ENCODE measurements at regions not wholly inside any gene's neighbourhood (a gene's known extent, or its start where the extent isn't known, plus 50 kb on each side); places are given as distances from the start of the nearest gene placed in this dataset.

DNA sequence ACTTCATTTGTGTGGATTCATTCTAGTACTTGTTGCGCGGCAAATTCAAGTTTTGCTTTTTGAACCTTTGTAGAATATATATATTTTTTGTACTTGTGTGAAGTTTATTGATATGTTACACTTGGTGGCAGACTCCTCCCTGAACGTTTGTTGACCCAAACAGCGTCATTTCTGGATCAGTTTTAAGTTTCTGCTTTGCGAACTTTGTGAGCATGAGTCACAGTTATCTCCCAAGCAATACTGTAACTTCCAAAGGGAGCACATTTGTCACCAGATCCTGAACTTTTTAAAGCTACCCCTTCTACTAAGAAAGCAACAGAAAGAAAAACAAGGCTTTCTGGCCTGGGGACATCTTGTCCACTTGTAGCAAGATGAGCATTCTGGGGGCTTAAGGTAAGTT is 74.8 kb upstream of the CACNA2D3 start:
- no peak overlapping the region for H3K4me3 ChIP-seq (ENCODE audit: low read depth in 1 of 2, low read length in 2 of 2)
- no peak overlapping the region for H3K27ac ChIP-seq (ENCODE audit: low read length)
- peaks cover 12% of the 10 kb centered on the region for H3K27me3 ChIP-seq (ENCODE audit: insufficient read depth, low read length, poor library complexity)
- no peaks in the 10 kb centered on the region; the same call in 1 of the 2 replicates for H4K20me1 ChIP-seq (ENCODE audit: insufficient read depth, low read length)
- no peaks in the 10 kb centered on the region for H3K4me1 ChIP-seq (ENCODE audit: insufficient read depth, low read length)
- H3K79me2 ChIP-seq (ENCODE audit: insufficient read depth, low read length) = no peaks in the 10 kb centered on the region
- ATAC-seq (ENCODE audit: insufficient read depth, low read depth) = no peak
- no peak overlapping the region for H3K9ac ChIP-seq (ENCODE audit: low read depth, low read length)
- no peak for TF ChIP-seq CTCF (IDR thresholded peaks at IDR 0.05; ENCODE audit: borderline replicate concordance, extremely low read depth, low read length, poor library complexity, severe bottlenecking)
- H3K4me2 ChIP-seq (ENCODE audit: insufficient read depth, low read length) = no peak overlapping the region
- no peaks in the 10 kb centered on the region for H3K36me3 ChIP-seq (ENCODE audit: insufficient read depth, low read length)
- H2AFZ ChIP-seq (ENCODE audit: low read depth, low read length) = no peak overlapping the region
- no peaks in the 10 kb centered on the region for H3K9me3 ChIP-seq (ENCODE audit: insufficient read depth, low read length, severe bottlenecking)
- no peak for DNase-seq

GRCh38 chr3:54046641-54047214 is 75.6 kb upstream of the CACNA2D3 start:
- H3K4me2 ChIP-seq (ENCODE audit: insufficient read depth, low read length) = no peak overlapping the region
- no peak overlapping the region for H3K9ac ChIP-seq (ENCODE audit: low read depth, low read length)
- no peak overlapping the region for H2AFZ ChIP-seq (ENCODE audit: low read depth, low read length)
- DNase-seq = no peak
- no peaks in the 10 kb centered on the region for H3K4me1 ChIP-seq (ENCODE audit: insufficient read depth, low read length)
- no peaks in the 10 kb centered on the region for H3K79me2 ChIP-seq (ENCODE audit: insufficient read depth, low read length)
- no peak overlapping the region for H3K4me3 ChIP-seq (ENCODE audit: low read depth in 1 of 2, low read length in 2 of 2)
- no peak overlapping the region for H3K27ac ChIP-seq (ENCODE audit: low read length)
- H3K36me3 ChIP-seq (ENCODE audit: insufficient read depth, low read length) = no peaks in the 10 kb centered on the region
- no peak for ATAC-seq (ENCODE audit: insufficient read depth, low read depth)
- no peaks in the 10 kb centered on the region for H3K9me3 ChIP-seq (ENCODE audit: insufficient read depth, low read length, severe bottlenecking)
- H4K20me1 ChIP-seq (ENCODE audit: insufficient read depth, low read length) = no peaks in the 10 kb centered on the region; the same call in 1 of the 2 replicates
- H3K27me3 ChIP-seq (ENCODE audit: insufficient read depth, low read length, poor library complexity) = peaks cover 18% of the 10 kb centered on the region
- TF ChIP-seq CTCF (IDR thresholded peaks at IDR 0.05; ENCODE audit: borderline replicate concordance, extremely low read depth, low read length, poor library complexity, severe bottlenecking) = no peak
- TF ChIP-seq EZH2 (IDR thresholded peaks at IDR 0.05; ENCODE audit: borderline replicate concordance, low read depth, low read length, severe bottlenecking) = no peak

DNA sequence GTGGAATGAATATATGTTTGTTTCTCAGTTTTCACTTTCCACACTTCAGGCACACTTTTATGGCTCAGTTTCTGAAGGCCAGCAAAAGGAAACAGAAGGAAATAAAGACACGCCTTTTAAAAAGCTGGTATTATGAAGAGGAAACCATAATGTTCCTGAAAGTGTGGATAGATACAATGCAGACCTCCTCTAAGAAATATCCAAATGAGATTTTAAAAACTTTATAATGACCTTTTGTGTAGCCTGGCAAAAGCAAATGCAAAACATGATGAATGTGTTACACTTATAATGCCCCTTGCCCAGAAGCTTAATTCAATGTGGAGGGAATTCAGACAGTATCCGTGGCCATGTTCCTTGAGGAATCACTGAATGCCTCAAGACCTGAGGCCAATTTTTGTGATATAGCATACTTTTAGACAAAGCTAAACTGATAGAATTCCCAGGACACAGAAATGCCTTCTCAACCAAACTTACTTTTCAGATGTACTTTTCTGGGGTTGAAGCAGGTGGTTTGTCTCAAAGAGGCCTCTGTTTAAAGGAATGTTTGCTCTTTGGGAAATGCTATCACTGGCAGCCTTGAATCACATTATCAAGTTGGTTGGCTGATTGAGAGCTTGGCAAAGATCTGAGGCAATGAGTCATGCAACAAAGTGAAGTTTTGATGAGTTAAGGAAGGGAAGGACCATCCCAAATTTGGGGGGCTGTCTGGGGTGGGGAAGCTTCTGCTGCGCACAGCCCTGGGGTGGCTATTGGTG is 77.1 kb upstream of the CACNA2D3 start:
- Histone ChIP-seq H3K4me1 (ENCODE audit: insufficient read depth, low read length) (no peaks in the 10 kb centered on the region), H3K27ac (ENCODE audit: low read length) (no peak overlapping the region)

More for the DNA sequence above, 77.1 kb upstream of the CACNA2D3 start:
- no peak for ATAC-seq (ENCODE audit: insufficient read depth, low read depth)
- Histone ChIP-seq H3K4me3 (ENCODE audit: low read depth in 1 of 2, low read length in 2 of 2) (no peak overlapping the region), H3K4me2 (ENCODE audit: insufficient read depth, low read length) (no peak overlapping the region), H3K27me3 (ENCODE audit: insufficient read depth, low read length, poor library complexity) (peaks cover 15% of the 10 kb centered on the region), H3K9ac (ENCODE audit: low read depth, low read length) (no peak overlapping the region), H4K20me1 (ENCODE audit: insufficient read depth, low read length) (no peaks in the 10 kb centered on the region; the same call in 1 of the 2 replicates), H3K36me3 (ENCODE audit: insufficient read depth, low read length) (no peaks in the 10 kb centered on the region), H3K9me3 (ENCODE audit: insufficient read depth, low read length, severe bottlenecking) (no peaks in the 10 kb centered on the region), H2AFZ (ENCODE audit: low read depth, low read length) (no peak overlapping the region), H3K79me2 (ENCODE audit: insufficient read depth, low read length) (no peaks in the 10 kb centered on the region)
- TF ChIP-seq CTCF (IDR thresholded peaks at IDR 0.05; ENCODE audit: borderline replicate concordance, extremely low read depth, low read length, poor library complexity, severe bottlenecking) (no peak), EZH2 (IDR thresholded peaks at IDR 0.05; ENCODE audit: borderline replicate concordance, low read depth, low read length, severe bottlenecking) (no peak)
- DNase-seq = no peak
